ENCODE measurements at regions not wholly inside any gene's neighbourhood (a gene's known extent, or its start where the extent isn't known, plus 50 kb on each side); places are given as distances from the start of the nearest gene placed in this dataset.

- no peak for TF ChIP-seq PBX3 (IDR thresholded peaks at IDR 0.05)
Observed at GRCh38 chr15:39281094-39281493, 299.8 kb upstream of the THBS1 start (continued).

GRCh38 chr15:39282663-39283208 is 298.1 kb upstream of the THBS1 start:
- H3K4me3 ChIP-seq: no peak overlapping the region
- no peak overlapping the region for H3K4me2 ChIP-seq
- H3K4me1 ChIP-seq: peaks cover 10% of the 10 kb centered on the region; the same call in 1 of the 3 replicates
- ChIA-PET CTCF (interaction anchor here (1.3 kb wide), 1 partner anchor 111 kb away, joined by 3 read pairs; no protein-coding TSS in a partner anchor), POLR2A (no interaction called here)
- TF ChIP-seq ZC3H11A (IDR thresholded peaks at IDR 0.05): no peak
- TF ChIP-seq CHD4 (IDR thresholded peaks at IDR 0.05; ENCODE audit: borderline replicate concordance): no peak
- TF ChIP-seq EHF (CRISPR knock-in tag; IDR thresholded peaks at IDR 0.05): no peak
- no peak for TF ChIP-seq HDAC2 (IDR thresholded peaks at IDR 0.05)
- no peak for TF ChIP-seq HOXB13 (CRISPR knock-in tag; IDR thresholded peaks at IDR 0.05; ENCODE audit: low read depth)
- TF ChIP-seq ZNF302 (CRISPR knock-in tag; IDR thresholded peaks at IDR 0.05): no peak
- TF ChIP-seq CTCF (IDR thresholded peaks at IDR 0.05): no peak
- no peak for TF ChIP-seq POLR2A (IDR thresholded peaks at IDR 0.05; ENCODE audit: low read length)
- no peak for TF ChIP-seq MAFK (IDR thresholded peaks at IDR 0.05; ENCODE audit: partially characterized antibody)
- no peak for TF ChIP-seq POLR2AphosphoS2 (conservative IDR thresholded peaks at IDR 0.05; ENCODE audit: low read length)
- no peak for TF ChIP-seq EP300 (IDR thresholded peaks at IDR 0.05)
- TF ChIP-seq MAX (IDR thresholded peaks at IDR 0.05): no peak
- no peak for TF ChIP-seq ATOH8 (CRISPR knock-in tag; IDR thresholded peaks at IDR 0.05; ENCODE audit: low read depth)
- no peak for TF ChIP-seq CBX2 (IDR thresholded peaks at IDR 0.05; ENCODE audit: borderline replicate concordance, low read depth)
- 86% methylated on average over 4 of the region's 4 CpGs for WGBS (ENCODE audit: missing lambda C conversion rate)
- no peak for FAIRE-seq
- H3K9me3 ChIP-seq: no peaks in the 10 kb centered on the region
- ATAC-seq: no peak
- no peak for DNase-seq (ENCODE audit: low read depth in 1 of 2, low spot score in 1 of 2)
- H3K27ac ChIP-seq: no peak overlapping the region

- FAIRE-seq (no peak), ATAC-seq (no peak), DNase-seq (ENCODE audit: low read depth in 1 of 2, low spot score in 1 of 2) (no peak)
- H3K27ac ChIP-seq: no peak overlapping the region; a peak in 1 of 6 replicates
- ChIA-PET CTCF (no interaction called here), POLR2A (no interaction called here)
- H3K4me2 ChIP-seq: no peak overlapping the region
- H3K4me3 ChIP-seq: no peak overlapping the region
- peaks cover 11% of the 10 kb centered on the region; the same call in 1 of the 3 replicates for H3K4me1 ChIP-seq
- H3K9me3 ChIP-seq: no peaks in the 10 kb centered on the region
- TF ChIP-seq RARB (CRISPR knock-in tag; IDR thresholded peaks at IDR 0.05) (no peak), RFX5 (IDR thresholded peaks at IDR 0.05) (no peak), JUN (IDR thresholded peaks at IDR 0.05) (no peak), HES2 (IDR thresholded peaks at IDR 0.05) (no peak), HEYL (CRISPR knock-in tag; IDR thresholded peaks at IDR 0.05) (no peak), KDM1A (IDR thresholded peaks at IDR 0.05; ENCODE audit: low read depth) (no peak), E2F6 (IDR thresholded peaks at IDR 0.05; ENCODE audit: borderline replicate concordance, low read depth) (no peak), ZSCAN20 (CRISPR knock-in tag; IDR thresholded peaks at IDR 0.05) (no peak), CTCF (IDR thresholded peaks at IDR 0.05) (no peak), EP300 (IDR thresholded peaks at IDR 0.05) (no peak), RAD21 (conservative IDR thresholded peaks at IDR 0.05 in 1 of 2, IDR thresholded peaks at IDR 0.05 in 1 of 2) (no peak), HOXB5 (CRISPR knock-in tag; IDR thresholded peaks at IDR 0.05) (no peak), MAX (IDR thresholded peaks at IDR 0.05) (no peak), NPAS2 (CRISPR knock-in tag; IDR thresholded peaks at IDR 0.05; ENCODE audit: borderline replicate concordance) (no peak), KDM5A (IDR thresholded peaks at IDR 0.05) (no peak), HDAC2 (IDR thresholded peaks at IDR 0.05) (no peak), RNF2 (IDR thresholded peaks at IDR 0.05; ENCODE audit: borderline replicate concordance, low read depth) (no peak), FOXS1 (CRISPR knock-in tag; IDR thresholded peaks at IDR 0.05) (no peak)
Observed at GRCh38 chr15:39283531-39283930, 297.3 kb upstream of the THBS1 start.

Data from A549 (cell line).